ENCODE measurements at regions not wholly inside any gene's neighbourhood (a gene's known extent, or its start where the extent isn't known, plus 50 kb on each side); places are given as distances from the start of the nearest gene placed in this dataset.
"Not testable (repeated sequence)": the region's sequence is repeated elsewhere in the genome, so short reads cannot be mapped to it uniquely, and the experiment has no call there.

DNA sequence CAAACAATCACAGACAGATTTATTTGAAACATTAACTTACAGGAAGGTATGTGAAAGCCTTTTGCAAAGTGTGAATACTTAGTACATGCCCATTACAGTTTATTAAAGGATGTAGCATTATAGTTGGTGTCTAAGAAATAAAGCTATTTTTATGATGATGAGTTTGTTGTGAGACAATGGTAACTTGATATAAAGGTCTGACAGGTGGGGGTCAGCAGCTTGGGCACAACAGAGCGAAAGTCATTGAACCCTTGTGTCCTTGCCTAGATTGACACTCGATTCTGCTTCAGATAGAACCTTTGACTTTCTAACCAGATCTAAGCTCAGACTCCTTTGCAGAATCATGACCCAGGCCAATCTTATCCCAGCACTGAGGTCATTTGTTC is 777.9 kb downstream of the NTRK3 start:
- ATAC-seq (replicated peaks; ENCODE audit: extremely low read depth, poor library complexity, severe bottlenecking) (no peak), DNase-seq (ENCODE audit: low spot score in 2 of 2) (no peak)
- Mint-ChIP-seq H3K27me3 (peaks cover 8% of the 10 kb centered on the region), H3K27ac (ENCODE audit: low read depth) (no peak overlapping the region), H3K9me3 (peaks cover 6% of the 10 kb centered on the region), H3K4me1 (no peaks in the 10 kb centered on the region), H3K4me3 (no peak overlapping the region), H3K36me3 (ENCODE audit: insufficient read depth) (no peaks in the 10 kb centered on the region)

DNA sequence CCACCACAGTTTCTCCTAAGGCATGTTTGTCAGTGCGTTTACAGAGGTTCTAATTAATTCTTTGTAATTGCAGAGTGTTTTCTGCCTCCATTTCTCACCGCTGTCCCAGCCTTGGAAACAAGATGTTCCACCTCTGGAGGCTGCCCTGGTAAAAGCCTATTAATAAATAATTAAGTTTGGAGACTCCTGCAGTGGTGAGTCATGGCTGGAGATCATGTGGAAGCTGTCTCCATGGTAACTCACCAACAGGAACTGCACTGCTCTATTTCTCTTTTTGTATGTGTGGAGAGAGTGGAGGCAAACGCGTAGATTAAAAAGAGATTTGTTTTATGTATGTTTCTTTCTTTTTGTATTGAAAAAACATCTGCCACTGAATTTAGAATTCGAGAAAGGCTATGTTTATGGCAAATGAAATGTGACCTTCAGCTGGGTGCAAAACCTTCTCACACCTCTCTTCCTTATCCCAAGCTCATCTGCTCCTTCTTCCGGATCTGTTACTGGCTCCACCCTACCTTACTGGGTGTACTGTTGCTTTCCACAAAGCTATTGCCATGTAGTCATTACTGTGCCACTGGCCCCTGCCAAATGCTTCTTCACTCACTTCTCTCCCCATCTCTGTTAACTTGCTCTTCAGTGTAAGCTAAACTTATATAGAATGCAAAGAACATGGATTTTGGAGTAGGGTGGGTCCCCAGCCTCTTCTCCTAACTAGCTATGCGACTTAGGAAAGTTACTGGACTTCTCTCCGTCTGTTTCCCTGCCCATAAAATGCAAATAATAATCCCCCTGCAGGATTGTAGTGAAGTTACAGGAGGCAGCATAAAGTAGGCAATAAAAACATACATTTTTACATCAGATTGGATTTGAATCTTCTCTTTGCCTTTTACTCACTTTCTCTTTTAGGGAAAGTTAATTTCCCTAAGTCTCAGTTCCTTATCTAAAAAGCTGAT is 778.5 kb downstream of the NTRK3 start:
- Mint-ChIP-seq H3K4me1 (no peaks in the 10 kb centered on the region), H3K9me3 (peaks cover 6% of the 10 kb centered on the region), H3K27ac (ENCODE audit: low read depth) (no peak overlapping the region), H3K36me3 (ENCODE audit: insufficient read depth) (no peaks in the 10 kb centered on the region), H3K4me3 (no peak overlapping the region), H3K27me3 (peaks cover 8% of the 10 kb centered on the region)
- ATAC-seq (replicated peaks; ENCODE audit: extremely low read depth, poor library complexity, severe bottlenecking) (no peak), DNase-seq (ENCODE audit: low spot score in 2 of 2) (no peak)

DNA sequence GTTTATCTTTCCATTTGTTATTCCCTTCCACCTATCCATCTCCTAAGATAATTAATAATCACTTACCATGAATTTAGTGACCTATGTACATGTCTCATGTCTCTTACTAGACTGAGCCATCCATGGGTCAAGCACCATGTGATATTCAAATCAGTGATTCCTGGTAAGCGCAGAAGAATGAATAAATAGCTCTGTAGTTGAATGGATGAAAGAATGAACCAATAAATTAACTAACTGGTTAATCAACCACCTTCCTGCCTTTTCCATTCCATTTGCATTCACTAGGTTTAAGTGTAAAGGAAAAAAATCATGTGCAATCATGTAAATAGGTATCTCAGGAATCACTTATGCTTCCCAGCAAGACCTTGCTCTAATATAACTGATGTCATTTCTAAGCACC is 779.5 kb downstream of the NTRK3 start:
- no peaks in the 10 kb centered on the region for H3K36me3 Mint-ChIP-seq (ENCODE audit: insufficient read depth)
- H3K9me3 Mint-ChIP-seq, result peaks cover 3% of the 10 kb centered on the region
- DNase-seq (ENCODE audit: low spot score in 2 of 2), result no peak
- H3K4me1 Mint-ChIP-seq, result no peaks in the 10 kb centered on the region
- H3K27me3 Mint-ChIP-seq, result peaks cover 4% of the 10 kb centered on the region
- H3K27ac Mint-ChIP-seq (ENCODE audit: low read depth), result no peak overlapping the region
- ATAC-seq (replicated peaks; ENCODE audit: extremely low read depth, poor library complexity, severe bottlenecking), result no peak
- H3K4me3 Mint-ChIP-seq, result no peak overlapping the region

DNA sequence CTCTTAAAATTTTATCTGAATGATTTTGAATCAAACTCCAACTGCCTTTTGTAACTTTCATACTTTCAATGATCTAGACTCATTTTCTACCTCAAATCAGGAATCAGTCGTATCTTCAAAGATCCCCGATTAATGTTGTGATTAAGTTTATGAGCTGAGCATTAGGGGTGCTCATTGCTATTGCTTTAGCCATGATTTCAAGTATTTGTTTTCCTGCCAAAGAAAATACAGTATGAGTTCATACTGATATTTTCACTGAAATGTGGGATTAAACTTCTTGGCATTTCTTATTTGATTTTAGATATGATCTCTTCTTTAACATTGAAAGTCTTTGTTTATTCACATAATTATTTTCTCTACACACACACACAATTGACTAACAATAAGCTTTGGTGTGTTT is 785.6 kb downstream of the NTRK3 start:
- no peaks in the 10 kb centered on the region for H3K36me3 Mint-ChIP-seq (ENCODE audit: insufficient read depth)
- peaks cover 5% of the 10 kb centered on the region for H3K9me3 Mint-ChIP-seq
- no peak overlapping the region for H3K4me3 Mint-ChIP-seq
- H3K4me1 Mint-ChIP-seq, result no peaks in the 10 kb centered on the region
- no peak overlapping the region for H3K27ac Mint-ChIP-seq (ENCODE audit: low read depth)
- H3K27me3 Mint-ChIP-seq, result no peaks in the 10 kb centered on the region
- no peak for ATAC-seq (replicated peaks; ENCODE audit: extremely low read depth, poor library complexity, severe bottlenecking)
- DNase-seq (ENCODE audit: low spot score in 2 of 2), result no peak

DNA sequence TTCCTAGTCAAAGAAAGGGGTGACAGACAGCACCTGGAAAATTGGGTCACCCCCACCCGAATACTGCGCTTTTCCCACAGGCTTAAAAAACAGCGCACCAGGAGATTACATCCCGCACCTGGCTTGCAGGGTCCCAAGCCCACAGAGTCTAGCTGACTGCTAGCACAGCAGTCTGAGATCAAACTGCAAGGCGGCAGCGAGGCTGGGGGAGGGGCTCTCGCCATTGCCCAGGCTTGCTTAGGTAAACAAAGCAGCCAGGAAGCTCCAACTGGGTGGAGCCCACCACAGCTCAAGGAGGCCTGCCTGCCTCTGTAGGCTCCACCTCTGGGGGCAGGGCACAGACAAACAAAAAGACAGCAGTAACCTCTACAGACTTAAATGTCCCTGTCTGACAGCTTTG is 792.6 kb downstream of the NTRK3 start:
- DNase-seq (ENCODE audit: low spot score in 2 of 2); H3K9me3 Mint-ChIP-seq; H3K27ac Mint-ChIP-seq (ENCODE audit: low read depth); H3K4me1 Mint-ChIP-seq; H3K36me3 Mint-ChIP-seq (ENCODE audit: insufficient read depth); ATAC-seq (replicated peaks; ENCODE audit: extremely low read depth, poor library complexity, severe bottlenecking); H3K4me3 Mint-ChIP-seq: not testable (repeated sequence)
- H3K27me3 Mint-ChIP-seq, result peaks cover 15% of the 10 kb centered on the region

DNA sequence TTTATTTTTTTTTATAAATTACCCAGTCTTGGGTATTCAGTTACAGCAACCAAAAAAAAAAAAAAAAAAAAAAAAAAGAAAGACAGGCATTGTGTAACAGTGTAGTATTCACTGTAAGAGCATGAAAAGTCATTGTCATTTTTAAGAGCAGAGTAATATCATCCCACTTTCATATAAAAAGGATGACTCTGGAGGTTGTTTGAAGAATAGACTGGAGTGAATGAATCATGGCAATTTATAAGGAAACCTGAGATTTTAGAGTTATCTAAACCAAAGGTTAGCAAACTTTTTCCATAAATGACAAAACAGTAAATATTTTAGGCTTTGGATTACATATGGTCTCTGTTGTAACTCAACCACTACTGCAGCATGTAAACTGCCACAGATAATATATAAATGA is 794.9 kb downstream of the NTRK3 start:
- Mint-ChIP-seq H3K4me1 (no peaks in the 10 kb centered on the region), H3K27me3 (peaks cover 15% of the 10 kb centered on the region), H3K9me3 (no peaks in the 10 kb centered on the region), H3K4me3 (no peak overlapping the region), H3K36me3 (ENCODE audit: insufficient read depth) (no peaks in the 10 kb centered on the region), H3K27ac (ENCODE audit: low read depth) (no peak overlapping the region)
- no peak for DNase-seq (ENCODE audit: low spot score in 2 of 2)
- ATAC-seq (replicated peaks; ENCODE audit: extremely low read depth, poor library complexity, severe bottlenecking), result no peak

DNA sequence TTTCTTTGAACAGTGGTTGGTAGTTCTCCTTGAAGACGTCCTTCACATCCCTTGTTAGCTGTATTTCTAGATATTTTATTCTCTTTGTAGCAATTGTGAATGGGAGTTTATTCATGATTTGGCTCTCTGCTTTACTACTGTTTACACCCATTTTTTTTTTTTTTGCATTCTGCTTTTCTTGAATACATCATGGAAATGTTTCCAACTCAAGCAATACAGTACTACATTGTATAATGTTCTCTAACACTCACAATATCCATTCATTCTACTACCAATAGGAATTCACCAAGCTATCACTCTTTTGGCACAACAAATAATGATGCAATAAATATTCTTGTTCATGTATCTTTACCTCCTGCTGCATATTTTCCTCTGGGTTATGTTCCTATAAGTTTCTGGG is 801.7 kb downstream of the NTRK3 start:
- no peak overlapping the region for H3K27ac Mint-ChIP-seq (ENCODE audit: low read depth)
- no peak overlapping the region for H3K4me3 Mint-ChIP-seq
- peaks cover 4% of the 10 kb centered on the region for H3K27me3 Mint-ChIP-seq
- H3K4me1 Mint-ChIP-seq, result no peaks in the 10 kb centered on the region
- H3K36me3 Mint-ChIP-seq (ENCODE audit: insufficient read depth), result no peaks in the 10 kb centered on the region
- DNase-seq (ENCODE audit: low spot score in 2 of 2) (no peak), ATAC-seq (replicated peaks; ENCODE audit: extremely low read depth, poor library complexity, severe bottlenecking) (no peak)
- no peaks in the 10 kb centered on the region for H3K9me3 Mint-ChIP-seq

DNA sequence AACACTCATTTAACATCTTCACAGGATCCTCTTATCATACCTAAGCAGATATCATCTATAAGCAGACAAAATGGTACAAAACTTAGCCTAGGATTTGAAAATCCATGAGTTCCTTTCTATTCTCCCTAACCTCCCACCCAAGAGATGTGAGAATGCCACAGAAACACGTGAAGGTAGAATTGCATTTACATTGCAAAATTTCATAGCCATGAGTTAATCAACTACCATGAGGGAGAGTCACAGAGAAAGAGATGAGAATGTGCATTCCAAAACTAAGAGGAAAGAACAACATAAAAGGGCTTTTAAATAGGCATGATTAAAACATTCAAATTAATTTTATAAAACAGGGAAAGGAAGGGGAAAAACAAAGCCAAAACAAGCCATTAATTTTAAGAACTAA is 806.2 kb downstream of the NTRK3 start:
- H3K4me1 Mint-ChIP-seq, result no peaks in the 10 kb centered on the region
- no peaks in the 10 kb centered on the region for H3K36me3 Mint-ChIP-seq (ENCODE audit: insufficient read depth)

DNA sequence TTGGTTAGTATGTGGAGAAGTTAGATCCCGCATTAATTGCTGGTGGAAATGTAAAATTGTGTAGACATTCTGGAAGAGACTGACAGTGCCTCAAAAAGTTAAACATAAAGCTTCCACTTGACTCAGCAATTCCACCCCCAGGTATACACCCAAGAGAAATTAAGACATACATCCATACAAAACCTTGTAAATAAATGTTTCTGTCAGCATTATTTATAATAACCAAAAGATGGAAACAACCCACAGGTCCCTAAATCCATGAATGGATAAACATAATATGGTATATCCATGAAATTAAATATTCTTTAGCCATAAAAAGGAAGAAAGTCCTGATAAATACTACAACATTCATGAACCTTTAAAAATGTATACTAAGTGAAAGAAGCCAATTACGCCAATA is 817.4 kb downstream of the NTRK3 start:
- no peaks in the 10 kb centered on the region for H3K9me3 Mint-ChIP-seq
- ATAC-seq (replicated peaks; ENCODE audit: extremely low read depth, poor library complexity, severe bottlenecking) (no peak), DNase-seq (ENCODE audit: low spot score in 2 of 2) (no peak)
- no peak overlapping the region for H3K27ac Mint-ChIP-seq (ENCODE audit: low read depth)
- no peaks in the 10 kb centered on the region for H3K36me3 Mint-ChIP-seq (ENCODE audit: insufficient read depth)
- no peaks in the 10 kb centered on the region for H3K4me1 Mint-ChIP-seq
- H3K27me3 Mint-ChIP-seq, result peaks cover 6% of the 10 kb centered on the region
- no peak overlapping the region for H3K4me3 Mint-ChIP-seq

More for the DNA sequence above, 806.2 kb downstream of the NTRK3 start:
- no peaks in the 10 kb centered on the region for H3K27me3 Mint-ChIP-seq
- peaks cover 8% of the 10 kb centered on the region for H3K9me3 Mint-ChIP-seq
- no peak overlapping the region for H3K4me3 Mint-ChIP-seq
- no peak for ATAC-seq (replicated peaks; ENCODE audit: extremely low read depth, poor library complexity, severe bottlenecking)
- no peak for DNase-seq (ENCODE audit: low spot score in 2 of 2)
- no peak overlapping the region for H3K27ac Mint-ChIP-seq (ENCODE audit: low read depth)

DNA sequence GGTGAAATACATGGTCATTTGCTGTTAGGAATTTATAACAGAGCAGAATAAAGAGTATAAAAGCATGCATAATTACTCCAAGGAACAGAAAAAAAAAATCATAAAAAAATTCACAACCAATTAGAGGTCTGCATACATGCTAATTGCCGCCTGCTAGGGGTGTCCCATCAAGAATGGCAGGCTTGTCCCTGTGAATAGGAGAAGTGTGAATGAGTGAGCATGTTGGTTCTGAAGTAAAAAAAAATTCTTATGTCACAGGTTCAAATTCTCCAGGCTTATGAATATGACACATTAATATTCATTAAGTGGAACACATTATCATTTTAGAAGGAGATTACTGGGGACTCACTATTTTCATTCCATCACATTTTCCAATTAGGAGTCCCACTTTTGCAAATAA is 822.7 kb downstream of the NTRK3 start:
- no peaks in the 10 kb centered on the region for H3K4me1 Mint-ChIP-seq
- DNase-seq (ENCODE audit: low spot score in 2 of 2), result no peak
- H3K27ac Mint-ChIP-seq (ENCODE audit: low read depth), result no peak overlapping the region

DNA sequence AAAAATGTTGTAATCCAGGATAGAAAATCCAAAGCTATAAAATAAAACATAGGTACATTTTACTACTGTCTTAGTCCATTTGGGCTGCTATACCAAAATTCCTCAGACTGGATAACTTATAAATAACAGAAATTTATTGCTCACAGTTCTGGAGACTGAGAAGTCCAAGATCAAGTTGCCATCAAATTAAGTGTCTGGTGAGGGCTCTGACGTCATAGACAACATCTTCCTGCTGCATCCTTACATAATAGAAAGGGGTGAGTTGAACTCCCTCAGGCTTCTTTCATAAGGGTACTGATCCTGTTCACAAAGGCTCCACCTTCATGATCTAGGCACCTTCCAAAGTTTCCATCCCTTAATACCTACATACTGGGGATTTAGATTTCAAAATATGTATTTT is 826.8 kb downstream of the NTRK3 start:
- Mint-ChIP-seq H3K4me3 (no peak overlapping the region), H3K36me3 (ENCODE audit: insufficient read depth) (peaks cover 3% of the 10 kb centered on the region), H3K9me3 (no peaks in the 10 kb centered on the region), H3K4me1 (no peaks in the 10 kb centered on the region), H3K27me3 (peaks cover 31% of the 10 kb centered on the region), H3K27ac (ENCODE audit: low read depth) (no peak overlapping the region)
- DNase-seq (ENCODE audit: low spot score in 2 of 2) (no peak), ATAC-seq (replicated peaks; ENCODE audit: extremely low read depth, poor library complexity, severe bottlenecking) (no peak)

More for the DNA sequence above, 822.7 kb downstream of the NTRK3 start:
- Mint-ChIP-seq H3K4me3 (no peak overlapping the region), H3K36me3 (ENCODE audit: insufficient read depth) (peaks cover 3% of the 10 kb centered on the region), H3K9me3 (no peaks in the 10 kb centered on the region), H3K27me3 (peaks cover 20% of the 10 kb centered on the region)
- ATAC-seq (replicated peaks; ENCODE audit: extremely low read depth, poor library complexity, severe bottlenecking), result no peak

DNA sequence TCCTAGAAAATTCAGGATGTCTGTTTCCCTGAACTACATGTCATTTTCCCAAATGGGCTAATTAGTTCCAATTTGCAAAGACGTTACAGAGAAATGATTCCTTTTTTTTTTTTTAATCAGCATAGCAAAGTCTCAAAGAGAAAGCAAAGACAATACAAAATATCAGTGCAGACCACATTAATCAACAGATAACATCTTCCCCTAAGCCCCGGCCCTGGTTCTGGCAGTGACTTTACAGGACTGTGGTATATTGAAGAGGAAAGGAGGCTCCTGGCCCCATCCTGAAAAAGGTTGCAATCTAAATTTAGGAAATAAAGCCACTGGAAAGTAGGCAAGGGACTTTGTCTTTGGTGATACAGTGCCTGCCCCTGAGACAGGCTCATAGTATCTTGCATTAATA is 836.5 kb downstream of the NTRK3 start:
- no peak overlapping the region for H3K27ac Mint-ChIP-seq (ENCODE audit: low read depth)
- H3K4me1 Mint-ChIP-seq, result no peaks in the 10 kb centered on the region
- DNase-seq (ENCODE audit: low spot score in 2 of 2), result no peak
- H3K36me3 Mint-ChIP-seq (ENCODE audit: insufficient read depth), result no peaks in the 10 kb centered on the region
- H3K27me3 Mint-ChIP-seq, result no peaks in the 10 kb centered on the region
- no peak for ATAC-seq (replicated peaks; ENCODE audit: extremely low read depth, poor library complexity, severe bottlenecking)
- H3K9me3 Mint-ChIP-seq, result peaks cover 7% of the 10 kb centered on the region
- H3K4me3 Mint-ChIP-seq, result no peak overlapping the region

DNA sequence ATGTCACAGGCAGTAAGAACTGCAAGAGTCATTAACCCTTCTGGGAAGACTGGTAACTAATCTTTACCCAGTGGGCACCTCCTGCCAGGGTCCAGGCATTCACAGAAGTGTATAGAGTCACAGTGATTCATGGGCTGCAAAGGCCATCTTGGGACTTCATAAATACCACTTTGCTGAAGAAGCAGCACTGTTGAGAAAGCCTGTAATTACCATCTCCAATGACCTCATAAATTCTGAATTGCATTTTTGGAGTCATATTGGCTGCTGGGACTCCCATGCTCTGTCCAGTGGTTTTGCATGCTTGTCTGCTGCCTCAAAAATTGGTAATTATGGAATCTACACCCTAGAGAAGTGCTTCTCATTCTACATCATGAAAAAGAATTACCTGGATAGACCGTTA is 837.2 kb downstream of the NTRK3 start:
- Mint-ChIP-seq H3K4me3 (no peak overlapping the region), H3K36me3 (ENCODE audit: insufficient read depth) (no peaks in the 10 kb centered on the region), H3K9me3 (peaks cover 7% of the 10 kb centered on the region), H3K27me3 (no peaks in the 10 kb centered on the region), H3K4me1 (no peaks in the 10 kb centered on the region), H3K27ac (ENCODE audit: low read depth) (no peak overlapping the region)
- ATAC-seq (replicated peaks; ENCODE audit: extremely low read depth, poor library complexity, severe bottlenecking) (no peak), DNase-seq (ENCODE audit: low spot score in 2 of 2) (no peak)
